GM19238 (cell line): ENCODE measurements at regions not wholly inside any gene's neighbourhood (a gene's known extent, or its start where the extent isn't known, plus 50 kb on each side); places are given as distances from the start of the nearest gene placed in this dataset.

Source experiments
- DNase-seq: peaks from one replicate; pipeline ENCODE4 v3.0.0; 2011; ENCODE audit warnings: low spot score; ENCODE audit not compliant: insufficient read length

DNA sequence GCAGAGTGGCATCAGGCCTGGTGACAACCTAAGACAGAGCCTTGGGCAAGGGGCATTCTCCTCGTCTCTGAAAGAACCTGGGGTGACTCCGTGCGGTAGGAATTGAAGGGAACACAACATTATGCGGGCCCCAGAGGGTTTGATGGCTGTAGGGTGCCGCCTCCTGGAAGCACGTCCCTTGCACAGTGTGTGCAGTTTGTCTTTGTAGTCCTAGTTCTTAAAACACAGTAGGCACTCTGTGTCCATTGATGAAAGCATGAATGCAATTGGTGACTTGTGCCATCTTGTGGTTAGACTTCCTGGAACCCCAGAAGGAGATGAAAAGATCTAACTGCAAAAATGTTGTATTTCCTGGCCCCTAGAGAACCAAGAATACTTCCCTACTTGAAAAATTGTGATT lies 279.8 kb downstream of the UTP18 start:
- DNase-seq: no peak

DNA sequence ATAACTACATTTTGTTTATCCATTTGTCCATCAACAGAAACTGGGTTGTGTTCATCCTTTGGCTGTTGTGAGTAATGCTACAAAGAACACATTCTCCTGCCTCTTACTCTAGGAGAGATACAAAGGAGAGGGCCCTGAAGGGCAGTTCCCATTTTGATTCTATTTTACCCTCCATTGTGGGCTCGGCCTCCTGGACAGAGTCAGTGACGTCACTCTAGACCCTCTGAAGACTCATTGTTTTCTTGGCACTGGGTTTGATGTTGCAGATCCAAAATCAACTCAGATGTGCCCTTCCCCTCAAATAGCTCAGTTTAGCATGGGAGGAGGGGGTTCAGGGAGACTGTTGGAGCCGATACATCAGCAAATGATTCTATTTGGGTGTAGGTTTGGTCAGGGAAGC lies 280.9 kb downstream of the UTP18 start:
- DNase-seq: no peak

DNA sequence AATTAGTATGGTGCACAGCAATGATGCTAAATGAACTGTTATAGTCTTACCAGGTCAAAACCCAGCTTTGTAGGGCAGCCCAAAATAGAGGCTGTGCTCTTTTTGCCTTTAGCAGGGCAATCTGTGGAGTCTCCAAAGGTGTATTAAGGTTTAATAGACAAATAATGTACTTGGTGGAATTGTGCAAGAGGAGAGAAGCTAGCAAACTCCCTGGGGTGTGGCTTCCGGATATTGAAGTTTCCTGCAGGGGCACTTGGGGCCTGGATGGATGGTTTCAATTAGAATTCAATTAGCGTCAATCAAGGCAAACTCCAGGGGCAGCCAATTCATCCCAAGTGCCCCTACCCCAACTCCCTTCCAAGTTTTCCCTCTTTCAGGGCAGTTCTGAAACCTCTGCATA lies 285.8 kb downstream of the UTP18 start:
- no peak for DNase-seq

DNA sequence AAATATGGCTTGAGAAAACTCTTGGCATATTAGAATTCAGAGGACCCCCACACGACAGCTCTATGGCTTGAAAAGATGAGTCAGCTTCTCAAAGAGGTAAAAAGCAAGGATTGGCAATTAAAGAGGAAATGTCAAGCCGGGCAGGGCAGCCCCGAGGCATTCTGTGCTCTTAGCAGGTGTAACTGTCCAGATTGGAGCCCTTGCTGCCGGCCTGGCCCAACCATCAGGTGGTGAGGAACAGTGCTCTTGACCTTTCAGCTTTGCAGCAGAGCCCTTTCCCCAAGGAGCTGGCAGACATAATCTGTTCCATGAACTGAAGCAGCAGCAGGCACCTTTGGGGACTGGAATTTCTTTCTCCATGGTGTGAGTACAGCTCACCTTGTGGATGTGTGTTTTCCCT lies 287.8 kb downstream of the UTP18 start:
- DNase-seq: no peak

DNA sequence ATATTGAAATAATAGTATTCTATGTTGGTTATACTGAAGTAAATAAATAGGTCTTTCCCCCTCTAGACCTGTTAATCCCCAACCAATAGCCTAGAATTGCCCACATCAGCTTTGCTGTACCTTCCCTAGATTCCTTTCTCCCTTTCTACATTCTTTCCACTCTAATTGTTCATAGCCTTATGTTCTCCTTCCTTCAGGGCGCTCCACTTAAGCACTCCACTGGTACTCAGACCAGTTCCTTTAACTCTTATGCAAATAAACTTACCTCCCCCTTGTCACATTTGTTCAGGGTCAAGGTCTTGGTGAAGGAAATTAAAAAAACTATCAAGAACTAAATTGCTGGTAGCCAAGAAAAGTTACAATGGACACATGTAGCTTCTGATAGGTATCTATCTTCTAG lies 294.8 kb downstream of the UTP18 start:
- no peak for DNase-seq

DNA sequence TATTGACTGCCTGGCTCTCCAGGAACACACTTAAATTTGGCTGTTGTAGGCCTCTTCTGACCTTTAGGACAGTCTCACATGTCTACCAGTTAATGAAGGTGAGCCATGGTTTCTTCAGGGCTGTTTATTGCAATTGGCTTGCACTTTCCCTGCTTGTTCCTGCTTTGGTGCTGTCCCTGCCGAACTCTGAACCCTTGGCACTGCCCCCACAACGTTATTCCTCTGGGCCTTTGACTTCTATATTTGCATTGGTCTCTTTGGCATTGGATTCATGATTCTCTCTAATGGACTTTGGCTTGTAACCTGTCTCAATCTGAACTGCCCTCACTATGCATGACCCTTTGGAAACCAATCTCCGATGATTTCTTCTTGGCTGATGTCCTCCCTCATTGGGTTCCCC lies 299.4 kb downstream of the UTP18 start:
- DNase-seq: no peak

DNA sequence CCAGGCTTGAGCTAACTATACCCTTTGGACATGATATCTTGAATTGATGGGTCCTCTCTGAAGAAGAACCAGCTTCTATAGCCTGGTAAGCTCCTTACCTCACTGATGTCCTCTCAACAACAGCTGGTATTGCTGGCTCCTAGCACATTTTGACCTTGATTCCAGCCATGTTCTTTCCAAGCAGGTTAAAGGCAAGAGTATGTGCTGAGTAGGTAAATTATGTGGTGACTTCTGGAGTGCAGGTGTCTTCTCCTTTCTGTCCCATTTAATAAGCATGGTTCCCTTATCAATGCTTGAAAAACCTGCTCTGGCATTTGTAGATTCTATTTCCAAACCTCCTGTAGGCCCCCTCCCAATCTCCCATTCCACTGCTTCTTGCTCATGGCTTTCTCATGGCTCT lies 300.1 kb downstream of the UTP18 start:
- no peak for DNase-seq

DNA sequence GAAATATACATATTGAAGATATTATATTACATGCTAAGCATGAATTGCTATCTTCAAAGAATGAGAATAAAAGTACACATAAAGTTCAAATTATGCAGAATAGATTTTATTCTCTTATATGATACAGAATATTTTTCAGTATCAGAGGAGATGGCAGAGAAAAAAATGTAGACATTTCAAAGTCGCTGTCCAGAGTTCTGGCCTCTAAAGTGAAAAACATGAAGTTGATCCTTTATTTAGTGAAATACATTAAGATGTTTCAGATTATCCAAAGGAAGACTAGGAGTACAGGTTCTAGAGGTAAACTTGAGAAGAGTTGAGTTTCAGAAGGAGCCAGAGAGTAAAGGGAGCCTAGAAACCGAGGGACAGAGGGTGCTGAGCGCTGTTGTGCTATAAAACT lies 303.6 kb downstream of the UTP18 start:
- no peak for DNase-seq

DNA sequence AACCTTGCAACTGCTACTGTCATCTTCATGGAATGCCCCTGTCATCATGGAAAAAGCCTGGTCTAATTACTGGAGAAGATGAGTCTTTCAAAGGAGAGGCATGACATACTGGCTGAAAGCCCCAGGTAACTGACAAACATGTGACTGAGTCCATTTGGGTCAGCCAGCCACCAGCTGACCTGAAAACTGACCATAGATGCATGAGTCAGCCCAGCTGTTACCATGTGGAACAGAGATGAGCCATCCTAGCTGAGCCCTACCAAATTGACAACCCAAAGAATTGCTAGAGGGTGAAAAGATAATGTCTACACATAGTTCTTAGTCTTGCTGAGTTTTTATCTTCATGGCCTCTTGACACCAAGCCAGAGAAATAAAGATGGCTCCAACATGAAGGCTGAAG lies 311.8 kb downstream of the UTP18 start:
- DNase-seq: no peak
